CD4-positive, alpha-beta T cell treated with Interleukin-12 subunit alpha and Interleukin-12 subunit beta, for 1 hour (primary cell): ENCODE measurements at regions not wholly inside any gene's neighbourhood (a gene's known extent, or its start where the extent isn't known, plus 50 kb on each side); places are given as distances from the start of the nearest gene placed in this dataset.

Experiments used
- DNase-seq: peaks from one replicate; pipeline ENCODE4 v3.0.0-alpha.2; 2020

DNA sequence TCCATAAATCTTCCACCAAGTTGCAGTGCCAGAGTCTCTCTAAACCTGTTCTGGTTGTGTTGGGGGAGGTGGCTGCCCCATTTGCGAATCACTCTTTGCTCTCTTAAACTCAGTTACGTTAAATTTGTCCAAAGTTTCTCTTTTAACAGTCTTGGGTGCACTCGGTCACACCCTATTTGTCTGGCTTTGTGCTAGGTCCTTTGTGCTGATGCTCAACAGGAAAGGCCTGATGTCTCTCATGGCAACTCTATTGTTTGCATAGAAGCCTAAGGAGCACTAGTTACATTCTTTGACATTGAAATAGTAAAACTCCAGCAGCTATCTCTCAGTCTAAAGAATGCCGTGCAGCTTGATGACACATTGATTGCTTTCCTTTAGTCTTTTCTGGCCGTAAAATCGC, 105.1 kb downstream of the TRMT11 start:
- DNase-seq, result no peak

DNA sequence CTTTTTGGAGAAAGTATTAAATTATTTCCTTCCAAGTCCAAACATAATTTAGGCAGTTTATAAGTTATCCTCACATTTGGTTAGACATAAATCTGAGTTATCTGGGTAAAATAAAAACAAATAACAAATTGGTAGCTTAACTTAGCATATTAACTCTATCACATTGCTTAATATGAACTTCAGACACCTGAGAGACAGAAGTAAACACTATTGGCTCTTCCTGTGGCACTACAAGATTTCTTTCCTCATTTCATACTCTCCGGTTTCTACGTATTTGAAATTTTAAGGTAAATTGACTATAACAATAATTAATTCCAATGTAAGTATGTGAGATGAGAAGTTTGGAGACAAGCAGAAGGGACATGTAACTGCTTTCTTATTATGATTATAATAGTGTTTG, 106.8 kb downstream of the TRMT11 start:
- DNase-seq, result no peak

DNA sequence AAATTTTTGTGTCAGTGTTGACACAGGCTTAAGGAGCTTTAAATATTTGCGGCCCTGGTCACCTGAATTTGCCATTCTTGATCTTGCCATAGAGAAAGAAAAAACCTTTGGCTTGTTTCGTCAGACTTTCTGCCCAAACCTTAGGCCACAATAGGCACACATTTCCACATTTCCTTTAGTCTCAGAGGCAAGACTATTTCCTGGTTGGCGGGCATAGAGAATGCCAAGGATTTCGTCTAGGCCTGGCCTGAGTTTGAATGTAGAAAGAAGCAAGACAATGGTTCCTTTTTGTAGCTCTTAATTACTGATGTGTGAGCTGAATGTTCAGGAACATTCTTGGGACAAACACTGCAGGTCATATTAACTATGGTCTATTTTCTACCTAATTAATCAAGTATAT, 108.1 kb downstream of the TRMT11 start:
- no peak for DNase-seq

DNA sequence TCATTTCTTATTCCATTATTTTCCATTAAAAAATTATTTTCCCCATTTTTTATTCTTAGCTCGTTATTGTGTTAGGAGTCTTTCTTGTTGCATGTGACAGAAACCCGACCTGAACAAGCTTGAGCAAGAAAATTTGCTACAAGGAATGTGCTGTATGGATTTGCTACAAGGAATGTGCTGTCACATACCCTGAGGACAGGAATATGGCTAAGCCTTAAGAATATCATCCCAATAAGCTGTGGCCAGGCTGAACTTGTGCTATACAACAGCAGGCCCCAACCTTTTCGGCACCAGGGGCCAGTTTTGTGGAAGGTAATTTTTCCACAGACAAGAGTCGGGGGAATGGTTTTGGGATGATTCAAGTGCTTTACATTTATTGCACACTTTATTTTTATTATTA, 114.0 kb downstream of the TRMT11 start:
- DNase-seq, result no peak

DNA sequence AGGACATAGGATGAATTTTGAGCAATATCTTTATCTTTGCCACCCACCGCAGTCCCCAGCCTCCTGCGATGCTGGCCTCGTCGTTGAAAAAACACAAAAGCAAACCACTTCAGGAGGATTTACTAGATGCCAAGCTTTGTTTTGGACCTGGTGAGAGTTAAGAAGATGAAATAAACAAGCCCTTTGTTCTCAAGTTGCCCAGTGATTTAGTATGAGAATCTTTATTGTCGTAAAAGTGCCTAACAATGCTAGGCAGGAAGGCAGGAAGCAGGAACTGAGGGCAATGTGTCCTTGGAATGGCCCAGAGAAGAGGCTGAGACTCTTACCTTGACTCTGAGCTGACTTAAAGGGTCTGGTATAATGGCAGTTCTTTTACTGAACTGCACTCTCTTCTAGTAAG, 116.0 kb downstream of the TRMT11 start:
- DNase-seq, result no peak

DNA sequence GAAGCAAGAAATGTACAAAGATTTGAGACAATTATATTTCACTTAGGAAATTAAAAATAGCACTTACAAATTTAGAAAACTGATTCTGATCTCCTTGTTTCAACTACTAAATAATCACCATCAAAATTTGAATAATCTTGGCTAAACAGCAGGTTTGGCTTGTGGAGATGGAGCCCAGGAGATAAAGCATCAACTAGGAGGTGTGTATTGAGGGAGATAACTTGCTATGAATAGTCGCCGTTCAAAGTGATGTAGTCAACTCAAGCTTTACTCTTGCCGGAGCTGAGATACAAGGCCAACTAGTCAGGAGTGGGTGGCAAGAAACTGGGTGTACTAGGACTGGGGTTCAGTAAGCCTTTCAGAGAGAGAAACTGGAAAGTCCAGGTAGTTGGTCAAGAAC, 117.7 kb downstream of the TRMT11 start:
- no peak for DNase-seq

DNA sequence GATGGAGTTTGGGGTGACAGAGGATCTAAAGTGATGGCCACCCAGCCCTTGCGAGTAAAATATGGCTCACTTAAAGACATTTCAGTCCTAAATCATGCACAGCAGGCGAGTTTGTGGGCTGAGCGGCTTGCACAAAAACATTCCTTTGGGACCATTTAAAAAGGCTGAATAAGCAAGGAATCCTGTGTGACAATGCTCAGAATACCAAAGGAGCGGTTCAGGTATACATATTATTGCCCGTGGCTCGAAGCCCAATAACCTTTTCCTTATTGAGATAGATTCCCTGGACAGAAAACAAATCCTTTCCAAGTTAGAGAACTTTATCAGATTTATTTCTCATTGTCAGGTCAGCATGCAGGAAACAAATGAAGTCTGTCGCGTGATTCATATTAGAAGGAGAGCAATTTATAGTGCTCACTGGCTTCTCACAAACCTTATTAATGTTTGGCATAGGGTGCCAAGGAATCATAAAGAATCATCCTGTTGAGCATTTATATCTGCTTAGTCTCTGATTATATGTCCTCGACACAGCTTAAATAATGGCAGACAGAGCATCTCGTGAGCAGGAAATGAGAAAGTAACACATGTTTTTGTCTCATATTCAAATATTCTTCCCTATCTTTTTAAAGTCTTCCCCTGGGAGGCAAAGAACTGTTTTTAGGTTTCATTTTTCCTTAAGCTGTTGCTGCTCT, 121.3 kb downstream of the TRMT11 start:
- DNase-seq, result no peak

DNA sequence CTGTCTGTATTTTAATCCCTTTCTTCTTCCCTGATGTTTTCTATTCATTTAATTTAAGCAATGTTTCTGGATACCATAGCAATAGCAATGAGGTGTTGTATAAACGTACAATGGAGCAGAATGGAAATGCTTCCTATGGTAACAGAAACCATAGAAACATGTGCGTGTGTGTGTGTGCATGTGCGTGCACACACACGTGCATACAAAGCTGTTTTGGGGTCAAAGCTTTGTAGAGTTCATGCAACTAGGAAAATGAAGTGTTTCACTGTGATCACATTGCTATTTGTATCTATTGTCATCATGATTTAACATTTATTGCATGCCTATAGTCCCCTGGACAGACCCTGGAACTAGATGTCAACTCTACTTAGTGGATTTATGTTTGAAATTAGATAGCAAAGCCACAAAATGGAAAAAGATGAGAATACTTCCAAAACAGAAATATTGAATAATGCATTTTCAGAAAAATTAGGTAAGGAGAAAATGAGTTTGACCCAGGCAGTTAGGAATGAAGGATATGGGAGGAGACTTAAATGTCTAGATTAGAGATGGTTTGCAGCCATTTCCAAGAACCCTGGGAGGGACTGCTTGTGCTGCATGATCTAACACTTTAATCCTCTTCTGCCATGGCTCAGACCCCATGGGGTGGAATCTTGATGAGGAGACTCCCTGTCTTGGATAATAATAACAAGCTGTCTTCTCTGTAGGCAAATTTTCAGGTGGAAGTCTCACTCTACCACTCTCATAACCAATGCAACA, 124.4 kb downstream of the TRMT11 start:
- no peak for DNase-seq

DNA sequence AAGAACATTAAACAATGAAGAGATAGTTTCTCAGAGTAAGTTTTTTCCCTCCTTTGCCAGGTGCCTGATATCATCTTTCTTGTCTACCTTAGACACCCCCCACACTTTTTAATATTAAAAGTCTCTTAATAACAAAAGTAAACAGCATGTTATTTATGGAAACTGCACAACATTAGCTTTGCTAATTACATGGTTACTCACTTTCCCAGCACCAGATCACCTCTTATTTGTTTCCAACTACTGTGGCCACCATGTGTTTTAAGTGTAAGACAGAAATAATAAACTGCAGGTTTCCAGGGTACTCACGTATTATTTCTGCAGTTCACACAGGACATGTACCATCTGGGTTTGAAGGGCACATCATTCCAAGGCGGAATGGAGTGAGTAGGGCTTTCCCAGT, 125.0 kb downstream of the TRMT11 start:
- no peak for DNase-seq

DNA sequence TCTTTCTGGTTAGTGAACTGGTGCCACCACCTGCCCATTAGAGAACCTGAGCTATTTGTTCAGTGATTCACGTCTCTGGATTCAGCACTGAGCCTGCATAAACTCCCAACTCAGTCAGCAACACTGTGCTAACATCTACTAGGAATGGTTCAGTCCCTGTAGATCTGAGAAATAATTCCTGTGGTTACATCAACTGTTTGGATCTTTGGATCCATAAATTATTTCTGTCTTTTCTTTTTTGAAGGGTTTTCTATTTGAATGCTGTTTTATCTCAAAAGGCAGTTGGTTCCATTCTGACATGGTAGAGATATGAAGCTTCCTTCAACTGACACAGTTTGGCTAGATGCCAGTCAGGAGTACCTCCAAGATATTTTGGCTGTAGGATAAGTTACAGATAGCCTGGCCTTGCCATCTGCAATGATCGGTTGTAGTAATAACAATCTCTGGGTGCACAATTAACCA, 125.9 kb downstream of the TRMT11 start:
- DNase-seq, result no peak

DNA sequence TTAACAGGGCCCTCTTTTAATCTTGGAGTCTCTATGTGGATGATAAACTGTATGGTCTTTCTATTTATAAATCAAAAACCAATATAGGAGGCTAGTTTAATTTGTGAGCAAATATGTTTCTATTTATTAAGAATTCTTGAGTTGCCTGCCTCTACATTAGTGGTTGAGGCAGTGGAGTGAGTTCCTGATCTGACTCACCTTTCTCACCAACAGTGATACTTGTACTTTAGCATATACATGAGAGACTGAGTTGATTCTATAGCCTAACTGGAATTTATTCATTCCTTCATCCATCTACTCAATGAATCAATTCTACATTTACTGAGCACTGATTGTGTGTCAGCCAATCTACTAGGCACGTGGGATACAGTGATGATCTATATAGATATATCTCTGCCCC, 126.9 kb downstream of the TRMT11 start:
- no peak for DNase-seq

DNA sequence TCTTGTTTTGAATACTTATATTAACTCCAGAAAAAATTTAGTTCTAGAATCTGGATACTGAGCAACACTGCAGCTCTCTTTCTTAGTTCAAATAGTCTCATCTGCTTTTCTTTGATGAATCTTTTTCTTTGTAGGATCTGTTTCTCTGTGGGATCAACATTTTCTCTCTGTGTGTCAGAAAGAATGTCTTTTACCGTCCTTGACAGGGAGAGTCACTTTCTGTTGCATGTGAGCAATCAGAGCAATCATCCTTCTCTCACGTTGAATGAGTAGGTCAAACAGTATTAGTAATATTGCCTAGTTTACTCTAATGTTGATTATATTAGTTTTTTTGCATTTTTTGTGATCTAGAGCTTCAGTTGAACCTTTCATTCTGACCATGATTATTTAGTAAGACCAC, 130.9 kb downstream of the TRMT11 start:
- no peak for DNase-seq

DNA sequence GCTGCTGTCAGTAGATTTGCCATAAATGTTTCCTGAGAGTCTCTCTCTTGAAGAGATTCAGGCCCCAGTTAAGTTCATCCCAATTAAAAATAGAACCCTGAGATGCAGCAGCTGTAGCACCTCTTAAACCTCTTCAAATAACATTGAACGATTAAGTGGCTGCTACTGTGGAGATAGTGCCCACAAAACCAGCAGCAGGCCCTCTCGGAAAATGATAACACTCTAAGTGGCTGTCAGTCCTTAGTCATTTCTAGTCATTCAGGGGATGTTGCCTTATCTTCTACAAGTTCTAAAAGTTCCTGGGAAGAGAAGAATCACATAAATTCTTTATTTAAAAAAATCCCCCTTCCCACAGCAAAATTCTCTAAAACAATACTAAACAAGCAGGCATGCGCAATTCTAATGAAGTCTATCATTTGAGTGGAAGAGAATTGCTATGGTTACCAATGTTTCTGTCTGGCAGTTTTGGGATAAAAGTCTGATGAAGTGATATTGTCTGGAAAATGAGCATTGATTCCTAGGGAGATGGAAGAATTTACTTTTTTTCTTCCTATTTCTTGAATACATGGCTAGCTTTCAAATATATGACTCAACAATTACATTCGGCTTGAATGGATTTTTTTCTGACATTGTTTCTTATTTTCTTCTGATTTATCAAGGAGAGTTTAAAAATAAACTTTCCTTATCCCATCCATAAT, 131.9 kb downstream of the TRMT11 start:
- no peak for DNase-seq

DNA sequence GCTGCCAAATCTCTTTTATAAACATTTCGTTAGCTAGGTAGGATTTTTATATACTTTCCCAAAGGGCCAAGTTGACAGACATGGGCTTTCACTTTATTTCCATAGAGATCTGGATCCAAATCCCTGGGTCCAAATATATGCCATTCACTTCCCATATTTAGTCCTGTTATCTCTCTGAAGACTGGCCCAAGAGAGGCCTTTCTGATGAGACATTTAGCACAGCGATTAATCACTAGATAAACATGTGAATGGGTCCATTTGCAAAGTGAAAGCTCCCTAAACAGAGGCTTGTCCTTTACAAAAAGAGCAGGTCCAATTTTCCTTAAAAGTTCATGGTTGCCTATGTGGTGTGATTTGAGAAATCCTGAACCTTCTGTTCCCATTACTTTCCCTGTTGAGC, 132.6 kb downstream of the TRMT11 start:
- DNase-seq, result no peak

DNA sequence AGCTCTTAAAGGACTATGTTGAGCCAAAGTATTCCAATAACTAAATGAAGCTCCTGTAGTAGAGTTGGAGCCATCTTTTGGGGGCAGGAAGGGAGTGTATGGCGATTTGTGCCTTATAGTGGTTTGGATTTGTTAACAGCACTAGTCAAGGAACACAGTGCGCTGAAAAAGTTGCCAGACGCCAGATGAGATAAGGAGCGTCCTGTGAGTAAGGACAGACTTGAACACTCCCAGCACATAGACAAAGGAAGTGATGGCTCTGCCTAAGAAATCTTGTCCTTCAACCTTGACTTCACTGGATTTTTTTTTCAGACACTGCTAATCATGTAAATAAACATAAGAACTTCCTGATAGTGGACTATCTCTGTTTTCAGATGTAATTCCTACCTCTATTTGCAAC, 136.9 kb downstream of the TRMT11 start:
- DNase-seq, result no peak

DNA sequence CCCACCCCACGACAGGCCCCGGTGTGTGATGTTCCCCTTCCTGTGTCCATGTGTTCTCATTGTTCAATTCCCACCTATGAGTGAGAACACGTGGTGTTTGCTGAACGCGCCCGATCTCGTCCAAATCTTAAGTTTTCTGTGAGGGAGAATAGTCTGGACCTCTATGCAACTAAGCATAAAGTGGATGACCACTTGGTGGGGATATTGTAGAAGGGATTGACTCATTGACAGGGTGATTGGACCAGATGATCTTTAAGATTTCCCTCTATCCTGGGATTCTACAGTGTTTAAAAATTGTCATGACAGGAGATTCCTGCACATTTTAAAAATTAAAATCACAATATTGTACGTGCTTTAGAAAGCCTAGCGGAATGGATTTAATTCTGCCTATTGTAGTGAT, 141.3 kb downstream of the TRMT11 start:
- no peak for DNase-seq

DNA sequence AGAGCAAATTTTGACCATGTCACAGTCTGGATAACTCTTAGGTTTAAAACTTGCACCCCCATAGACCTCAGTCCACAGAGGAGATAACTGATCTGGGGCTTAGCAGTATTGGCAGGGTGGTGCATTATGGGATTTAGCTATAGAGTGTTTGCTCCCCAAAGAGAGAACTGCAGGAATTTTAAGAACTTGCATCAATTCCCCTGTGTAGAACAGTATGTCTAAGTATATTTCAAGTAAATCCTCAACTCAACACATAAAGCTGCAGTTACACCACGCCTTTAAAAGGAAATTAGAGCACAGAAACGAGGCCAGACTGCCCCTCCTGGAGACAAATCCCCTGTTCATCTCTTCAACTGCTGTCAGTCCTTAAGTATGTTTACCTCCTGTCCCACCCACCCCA, 144.9 kb downstream of the TRMT11 start:
- DNase-seq, result no peak

DNA sequence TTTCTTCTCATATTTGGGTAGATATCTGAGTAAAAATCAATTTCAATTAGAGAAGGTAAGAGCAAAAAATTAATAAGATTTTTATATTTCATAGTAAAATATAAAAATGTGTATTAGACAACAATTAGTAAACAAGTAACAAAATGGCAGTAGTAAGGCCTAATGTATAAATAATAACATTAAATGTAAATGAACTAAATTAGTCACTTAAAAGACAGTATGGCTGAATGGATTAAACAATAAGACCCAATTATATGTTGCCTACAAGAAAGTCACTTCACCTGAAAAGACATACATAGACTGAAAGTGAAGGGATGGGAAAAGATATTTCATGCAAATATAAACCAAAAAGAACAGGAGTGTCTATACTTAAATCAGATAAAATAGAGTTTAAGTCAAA, 147.6 kb downstream of the TRMT11 start:
- DNase-seq, result no peak

DNA sequence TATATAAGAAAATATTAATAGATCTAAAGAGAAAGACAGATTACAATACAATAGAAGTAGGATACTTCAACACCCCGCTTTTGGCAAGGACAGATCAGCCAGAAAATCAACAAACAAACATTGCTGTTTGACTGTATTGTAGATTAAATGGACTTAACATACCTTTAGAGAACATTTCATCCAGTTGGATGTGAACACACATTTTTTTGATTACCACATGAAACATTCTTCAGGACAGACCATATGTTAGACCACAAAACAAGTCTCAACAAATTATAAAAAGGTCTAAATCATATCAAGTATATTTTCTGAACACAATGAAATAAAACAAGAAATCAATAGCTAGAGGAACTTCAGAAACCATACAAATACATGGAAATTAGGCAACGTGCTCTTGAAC, 148.2 kb downstream of the TRMT11 start:
- DNase-seq, result no peak

DNA sequence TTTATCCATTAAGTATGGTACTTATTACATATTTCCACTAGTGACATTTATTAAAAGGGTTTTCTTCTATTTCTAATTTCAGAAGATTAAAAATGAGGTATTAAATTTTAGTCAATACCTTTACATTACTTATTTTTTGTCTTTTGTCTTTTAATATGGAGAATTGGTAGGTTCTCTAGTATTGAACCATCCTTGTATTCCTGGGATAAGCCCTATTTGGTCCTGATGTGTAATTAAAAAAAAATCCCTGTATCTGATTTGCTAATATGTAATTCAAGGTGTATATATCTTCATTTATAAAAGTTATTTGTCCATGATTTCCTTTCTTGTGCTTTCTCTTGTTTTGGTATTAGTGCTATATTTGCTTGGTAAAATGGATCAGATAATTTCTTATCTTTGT, 153.7 kb downstream of the TRMT11 start:
- DNase-seq, result no peak

DNA sequence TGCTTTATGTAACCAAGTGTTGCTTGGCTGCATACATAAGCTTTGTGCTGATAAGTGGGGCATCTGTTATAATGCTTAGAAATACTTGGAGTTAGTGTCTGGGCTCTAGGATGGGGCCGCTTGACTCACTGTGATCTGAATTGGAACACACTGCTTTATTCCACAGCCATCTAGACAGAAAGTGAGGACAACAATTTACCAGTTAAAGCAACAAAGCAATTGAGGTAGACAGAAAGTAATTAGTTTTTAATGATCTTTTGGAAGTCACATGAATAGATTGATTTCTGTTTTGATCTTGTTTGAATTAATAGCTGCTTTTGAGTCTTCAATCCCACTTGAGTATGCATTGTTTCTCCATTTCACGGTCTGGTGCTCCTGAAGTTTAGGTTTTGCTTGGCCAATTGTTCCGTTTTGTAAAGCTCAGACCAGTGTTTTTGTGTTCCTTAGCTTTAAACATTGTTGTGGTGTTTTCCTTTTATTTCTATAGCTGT, 157.5 kb downstream of the TRMT11 start:
- no peak for DNase-seq

DNA sequence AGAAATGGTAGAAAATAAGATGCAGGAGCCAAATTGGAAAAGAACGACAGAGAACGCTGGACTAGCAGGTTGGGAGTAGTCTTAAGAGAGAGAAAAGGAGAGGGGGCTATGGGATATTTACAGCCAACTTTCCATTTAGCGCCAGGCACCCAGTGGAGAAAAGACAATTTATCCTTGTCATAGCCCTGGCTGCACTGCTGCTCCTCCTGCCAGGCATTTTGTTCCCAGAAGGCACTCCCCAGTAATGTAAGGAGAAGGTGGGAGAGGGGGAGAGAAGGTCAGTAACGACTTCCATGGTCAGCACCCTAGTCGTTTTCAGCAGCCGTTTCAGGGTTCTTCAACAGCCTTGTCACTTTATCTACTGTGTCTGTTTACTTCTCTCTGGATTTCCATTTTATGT, 159.0 kb downstream of the TRMT11 start:
- DNase-seq, result no peak

DNA sequence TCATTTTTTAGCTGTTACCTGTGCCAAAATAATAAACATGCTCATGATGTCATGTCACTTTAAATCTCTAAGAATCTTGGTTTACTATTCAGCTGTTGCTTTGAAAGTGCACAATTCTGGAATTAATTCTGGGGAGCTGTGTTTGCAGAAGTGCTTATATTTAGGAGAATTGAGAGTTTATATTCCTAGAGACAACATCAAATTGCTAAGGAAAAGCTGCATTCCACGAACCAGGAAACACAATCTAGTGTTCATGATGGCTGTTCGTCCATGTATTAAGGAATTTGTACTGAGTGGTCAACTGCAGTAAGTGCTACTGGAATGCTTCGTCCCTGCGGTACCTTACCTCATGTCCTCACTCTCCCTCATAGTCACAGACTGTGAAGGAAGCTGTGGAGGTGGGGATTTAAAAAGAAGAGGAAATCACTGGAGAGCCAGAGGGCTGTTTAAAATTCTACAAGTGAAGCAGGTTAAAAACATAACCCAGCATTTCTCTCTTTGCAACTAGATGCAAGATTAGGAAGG, 161.0 kb downstream of the TRMT11 start:
- DNase-seq, result no peak

DNA sequence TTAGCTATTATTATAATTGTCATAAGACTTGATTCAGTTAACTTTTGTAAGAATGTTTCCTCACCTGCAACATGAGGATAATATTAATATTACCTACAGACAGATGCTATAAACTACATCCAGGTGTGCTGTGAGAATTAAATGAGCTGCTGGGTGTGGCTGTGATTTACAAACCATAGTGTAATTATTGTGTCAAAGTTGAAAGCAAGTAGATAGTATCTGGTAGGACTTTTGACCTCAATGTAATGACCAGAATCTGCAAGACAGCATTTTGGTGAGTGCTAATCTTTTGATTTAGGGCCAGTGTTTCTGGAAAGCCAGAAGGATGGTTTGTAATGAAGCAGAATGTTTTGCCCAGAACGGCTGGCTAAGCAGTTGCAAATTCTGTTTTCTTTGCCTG, 162.5 kb downstream of the TRMT11 start:
- DNase-seq, result no peak
